ENCODE measurements at regions not wholly inside any gene's neighbourhood (a gene's known extent, or its start where the extent isn't known, plus 50 kb on each side); places are given as distances from the start of the nearest gene placed in this dataset.

- intact Hi-C loops (cut with micrococcal nuclease), result no loop called here
- Histone ChIP-seq H2AFZ (ENCODE audit: insufficient read depth, low read depth, low read length, poor library complexity, severe bottlenecking) (no peak overlapping the region), H3K9me3 (ENCODE audit: control extremely low read depth in 1 of 3, control insufficient read depth in 2 of 3, insufficient read depth in 1 of 3, low read length in 2 of 3) (peaks cover 0 to 10% (median 0%) of the 10 kb centered on the region in 3 donors), H3K4me3 (ENCODE audit: control extremely low read depth in 1 of 5, extremely low read depth in 1 of 5, insufficient read depth in 1 of 5, low read depth in 2 of 5, low read length in 4 of 5) (no peak overlapping the region), H3K27me3 (replicated peaks in 1 of 4; ENCODE audit: control extremely low read depth in 1 of 4, control insufficient read depth in 3 of 4, insufficient read depth in 4 of 4, low read length in 3 of 4) (no peaks in the 10 kb centered on the region), H3K79me2 (ENCODE audit: control insufficient read depth, insufficient read depth, low read length) (no peaks in the 10 kb centered on the region), H3K4me1 (ENCODE audit: control insufficient read depth in 2 of 2, insufficient read depth in 2 of 2, low read length in 2 of 2) (no peaks in the 10 kb centered on the region), H3K27ac (ENCODE audit: low read length in 2 of 2) (no peak overlapping the region), H3K4me2 (replicated peaks; ENCODE audit: low read depth, low read length, poor library complexity, severe bottlenecking) (no peak overlapping the region), H4K20me1 (ENCODE audit: control insufficient read depth, insufficient read depth, low read length, poor library complexity, severe bottlenecking) (no peaks in the 10 kb centered on the region), H3K9ac (ENCODE audit: low read length) (no peak overlapping the region), H3K36me3 (replicated peaks in 1 of 2; ENCODE audit: control extremely low read depth in 1 of 2, control insufficient read depth in 1 of 2, extremely low read depth in 1 of 2, insufficient read depth in 2 of 2, low read length in 1 of 2) (no peaks in the 10 kb centered on the region)
- DNase-seq (no peak), ATAC-seq (ENCODE audit: low read depth) (no peak)
- no peaks in the 10 kb centered on the region for H3K27me3 Mint-ChIP-seq
- CTCF ChIA-PET, result interaction anchor here (0.7 kb wide), 1 partner anchor 442 kb away, joined by 3 read pairs; no protein-coding TSS in a partner anchor
- H3K4me1 Mint-ChIP-seq, result no peaks in the 10 kb centered on the region
- WGBS (ENCODE audit: insufficient coverage), result 96% methylated on average over 8 of the region's 9 CpGs
- peaks cover 12% of the 10 kb centered on the region for H3K9me3 Mint-ChIP-seq (ENCODE audit: insufficient read depth)
- no peak for TF ChIP-seq CTCF (IDR thresholded peaks at IDR 0.05)
- no peak for TF ChIP-seq EZH2 (IDR thresholded peaks at IDR 0.05; ENCODE audit: borderline replicate concordance, insufficient read depth, low read depth, low read length, poor library complexity, severe bottlenecking)
- no peak overlapping the region for H3K4me3 Mint-ChIP-seq
- H3K27ac Mint-ChIP-seq, result no peak overlapping the region
- POLR2A ChIA-PET, result no interaction called here
Measured at GRCh38 chr12:127944211-127944899, 322.6 kb upstream of the TMEM132C start.

GRCh38 chr12:127957001-127957660 is 309.8 kb upstream of the TMEM132C start:
- no peaks in the 10 kb centered on the region for H3K36me3 ChIP-seq (replicated peaks in 1 of 2; ENCODE audit: control extremely low read depth in 1 of 2, control insufficient read depth in 1 of 2, extremely low read depth in 1 of 2, insufficient read depth in 2 of 2, low read length in 1 of 2)
- H2AFZ ChIP-seq (ENCODE audit: insufficient read depth, low read depth, low read length, poor library complexity, severe bottlenecking), result no peak overlapping the region
- Mint-ChIP-seq H3K27me3 (no peaks in the 10 kb centered on the region), H3K4me1 (no peaks in the 10 kb centered on the region), H3K4me3 (no peak overlapping the region), H3K9me3 (ENCODE audit: insufficient read depth) (peaks cover 3% of the 10 kb centered on the region), H3K27ac (no peak overlapping the region)
- ChIA-PET POLR2A (no interaction called here), CTCF (no interaction called here)
- ATAC-seq (ENCODE audit: low read depth) (no peak), DNase-seq (no peak)
- H4K20me1 ChIP-seq (ENCODE audit: control insufficient read depth, insufficient read depth, low read length, poor library complexity, severe bottlenecking), result no peaks in the 10 kb centered on the region
- TF ChIP-seq CTCF (IDR thresholded peaks at IDR 0.05), result no peak
- no peak for TF ChIP-seq EZH2 (IDR thresholded peaks at IDR 0.05; ENCODE audit: borderline replicate concordance, insufficient read depth, low read depth, low read length, poor library complexity, severe bottlenecking)
- H3K27ac ChIP-seq (ENCODE audit: low read length in 2 of 2), result no peak overlapping the region
- no peaks in the 10 kb centered on the region for H3K79me2 ChIP-seq (ENCODE audit: control insufficient read depth, insufficient read depth, low read length)
- intact Hi-C loops (cut with micrococcal nuclease), result no loop called here
- no peaks in the 10 kb centered on the region for H3K4me1 ChIP-seq (ENCODE audit: control insufficient read depth in 2 of 2, insufficient read depth in 2 of 2, low read length in 2 of 2)
- no peaks in the 10 kb centered on the region for H3K27me3 ChIP-seq (replicated peaks in 1 of 4; ENCODE audit: control extremely low read depth in 1 of 4, control insufficient read depth in 3 of 4, insufficient read depth in 4 of 4, low read length in 3 of 4)
- 87% methylated on average over 5 of the region's 5 CpGs for WGBS (ENCODE audit: insufficient coverage)
- H3K4me2 ChIP-seq (replicated peaks; ENCODE audit: low read depth, low read length, poor library complexity, severe bottlenecking), result no peak overlapping the region
- H3K4me3 ChIP-seq (ENCODE audit: control extremely low read depth in 1 of 5, extremely low read depth in 1 of 5, insufficient read depth in 1 of 5, low read depth in 2 of 5, low read length in 4 of 5), result no peak overlapping the region
- H3K9ac ChIP-seq (ENCODE audit: low read length), result no peak overlapping the region
- H3K9me3 ChIP-seq (ENCODE audit: control extremely low read depth in 1 of 3, control insufficient read depth in 2 of 3, insufficient read depth in 1 of 3, low read length in 2 of 3), result no peaks in the 10 kb centered on the region

All from B cell (primary cell).